GM12875 (cell line): ENCODE measurements at regions not wholly inside any gene's neighbourhood (a gene's known extent, or its start where the extent isn't known, plus 50 kb on each side); places are given as distances from the start of the nearest gene placed in this dataset.
"Not testable (repeated sequence)": the region's sequence is repeated elsewhere in the genome, so short reads cannot be mapped to it uniquely, and the experiment has no call there.

ENCODE experiments used
- H3K4me3 ChIP-seq: one replicate; pipeline ENCODE4 v1.5.1; 2011; ENCODE audit warnings: low read depth, low read length, control low read depth
- CTCF ChIP-seq: IDR thresholded peaks from 2 replicates; pipeline ENCODE4 v1.5.1; 2011; ENCODE audit warnings: low read depth, mild to moderate bottlenecking, control low read depth, inconsistent platforms, low read length, moderate library complexity, borderline replicate concordance; ENCODE audit not compliant: insufficient read depth

- H3K4me3 ChIP-seq = no peak overlapping the region
- no peak for TF ChIP-seq CTCF
Measured at GRCh38 chr2:129831018-129831417, 148.4 kb upstream of the RAB6C start.

- H3K4me3 ChIP-seq = not testable (repeated sequence)
Measured at GRCh38 chr2:129833465-129833864, 146.0 kb upstream of the RAB6C start.

- H3K4me3 ChIP-seq = no peak overlapping the region
- TF ChIP-seq CTCF = no peak
Measured at GRCh38 chr2:129847043-129847442, 132.4 kb upstream of the RAB6C start.

GRCh38 chr2:129849559-129850160, 129.8 kb upstream of the RAB6C start:
- no peak overlapping the region for H3K4me3 ChIP-seq
- TF ChIP-seq CTCF = peak; percentile 39; the same call in 1 of the 2 replicates

GRCh38 chr2:129857200-129857599, 122.3 kb upstream of the RAB6C start:
- H3K4me3 ChIP-seq = no peak overlapping the region
- no peak for TF ChIP-seq CTCF

- no peak overlapping the region for H3K4me3 ChIP-seq
- TF ChIP-seq CTCF = no peak
Measured at GRCh38 chr2:129859175-129859574, 120.3 kb upstream of the RAB6C start.

GRCh38 chr2:129860088-129860487, 119.4 kb upstream of the RAB6C start:
- no peak for TF ChIP-seq CTCF
- H3K4me3 ChIP-seq = no peak overlapping the region
